Mucosa of rectum (tissue), 2 donors: ENCODE measurements at regions not wholly inside any gene's neighbourhood (a gene's known extent, or its start where the extent isn't known, plus 50 kb on each side); places are given as distances from the start of the nearest gene placed in this dataset.
"Not testable (repeated sequence)": the region's sequence is repeated elsewhere in the genome, so short reads cannot be mapped to it uniquely, and the experiment has no call there.

Source experiments
- H3K27ac ChIP-seq, 2 donors: one replicate each; pipeline ENCODE4 v1.7.0; 2013; ENCODE audit warnings: inconsistent platforms in 2 of 2, low read depth in 2 of 2, low read length in 2 of 2
- H3K27me3 ChIP-seq, 2 donors: one replicate each; pipeline ENCODE4 v1.7.0; 2013; ENCODE audit warnings: low read length in 2 of 2; ENCODE audit not compliant: control insufficient read depth in 2 of 2, insufficient read depth in 2 of 2
- H3K36me3 ChIP-seq, 2 donors: one replicate each; pipeline ENCODE4 v1.7.0; 2013; ENCODE audit warnings: low read length in 2 of 2; ENCODE audit not compliant: control insufficient read depth in 2 of 2, insufficient read depth in 2 of 2
- H3K4me1 ChIP-seq, 2 donors: one replicate each; pipeline ENCODE4 v1.7.0; 2013; ENCODE audit warnings: low read length in 2 of 2, mild to moderate bottlenecking in 1 of 2; ENCODE audit not compliant: control insufficient read depth in 2 of 2, insufficient read depth in 2 of 2
- H3K4me3 ChIP-seq, 2 donors: one replicate each; pipeline ENCODE4 v1.7.0; 2013; ENCODE audit warnings: low read length in 2 of 2
- H3K9ac ChIP-seq, 2 donors: one replicate each; pipeline ENCODE4 v1.7.0; 2013; ENCODE audit warnings: low read length in 2 of 2, low read depth in 1 of 2, mild to moderate bottlenecking in 1 of 2
- H3K9me3 ChIP-seq, 2 donors: one replicate each; pipeline ENCODE4 v1.7.0; 2013; ENCODE audit warnings: low read length in 2 of 2; ENCODE audit not compliant: control insufficient read depth in 2 of 2
- donor health status: healthy.
- donor health status: Normal muscosa, but diverticular disease.

- not testable (repeated sequence) for H3K4me3 ChIP-seq, H3K4me1 ChIP-seq, H3K36me3 ChIP-seq, H3K9ac ChIP-seq, H3K27ac ChIP-seq, H3K27me3 ChIP-seq, H3K9me3 ChIP-seq
Observed at GRCh38 chr2:57232341-57232740, 814.3 kb upstream of the VRK2 start.

DNA sequence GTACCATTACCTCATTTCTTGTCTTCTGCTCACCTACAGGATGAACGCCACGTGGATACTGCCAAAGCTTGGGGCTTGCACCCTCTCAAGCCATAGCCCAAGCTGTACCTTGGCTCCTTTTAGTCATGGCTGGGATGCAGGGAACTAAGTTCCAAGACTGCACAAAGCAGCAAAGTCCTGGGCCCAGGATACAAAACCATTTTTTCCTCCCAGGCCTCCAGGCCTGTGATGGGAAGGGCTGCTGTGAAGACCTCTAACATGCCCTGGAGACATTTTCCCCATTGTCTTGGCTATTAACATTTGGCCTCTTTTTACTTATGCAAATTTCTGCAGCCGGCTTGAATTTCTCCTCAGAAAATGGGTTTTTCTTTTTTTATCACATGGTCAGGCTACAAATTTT, 795.1 kb upstream of the VRK2 start:
- not testable (repeated sequence) for H3K36me3 ChIP-seq, H3K27me3 ChIP-seq, H3K4me1 ChIP-seq, H3K4me3 ChIP-seq, H3K9ac ChIP-seq, H3K9me3 ChIP-seq, H3K27ac ChIP-seq

- not testable (repeated sequence) for H3K4me1 ChIP-seq, H3K9me3 ChIP-seq, H3K27me3 ChIP-seq, H3K9ac ChIP-seq, H3K27ac ChIP-seq, H3K4me3 ChIP-seq, H3K36me3 ChIP-seq
Observed at GRCh38 chr2:57276408-57276807, 770.2 kb upstream of the VRK2 start.

- Histone ChIP-seq H3K27ac (no peak overlapping the region), H3K36me3 (no peaks in the 10 kb centered on the region), H3K27me3 (no peaks in the 10 kb centered on the region), H3K4me3 (no peak overlapping the region), H3K9me3 (no peaks in the 10 kb centered on the region), H3K9ac (no peak overlapping the region), H3K4me1 (no peaks in the 10 kb centered on the region)
Observed at GRCh38 chr2:57278451-57278850, 768.2 kb upstream of the VRK2 start.

DNA sequence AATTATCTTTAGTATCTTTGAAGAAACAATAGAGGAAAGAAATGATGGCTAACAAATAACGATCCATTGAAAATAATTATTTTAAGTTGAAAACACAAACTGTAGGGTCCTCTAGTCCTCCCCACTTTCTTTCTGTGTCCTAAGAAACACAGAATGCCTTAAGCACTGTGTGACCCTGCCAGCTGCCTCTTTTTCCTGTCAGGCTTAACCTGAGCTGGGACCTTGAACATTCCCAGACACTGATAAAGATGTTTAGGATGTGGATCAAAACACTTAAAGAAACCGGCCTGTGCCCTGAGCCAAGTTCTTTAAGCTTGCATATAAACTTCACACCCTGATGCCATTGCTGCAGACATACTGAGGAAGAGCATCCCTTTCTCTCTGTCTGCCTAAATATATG, 755.4 kb upstream of the VRK2 start:
- Histone ChIP-seq H3K4me1 (no peaks in the 10 kb centered on the region), H3K4me3 (no peak overlapping the region), H3K27me3 (no peaks in the 10 kb centered on the region), H3K36me3 (no peaks in the 10 kb centered on the region), H3K9me3 (no peaks in the 10 kb centered on the region), H3K9ac (no peak overlapping the region), H3K27ac (no peak overlapping the region)

- Histone ChIP-seq H3K27ac (no peak overlapping the region), H3K4me3 (no peak overlapping the region), H3K36me3 (no peaks in the 10 kb centered on the region), H3K4me1 (no peaks in the 10 kb centered on the region), H3K9ac (no peak overlapping the region), H3K27me3 (no peaks in the 10 kb centered on the region), H3K9me3 (no peaks in the 10 kb centered on the region)
Observed at GRCh38 chr2:57296795-57297517, 749.6 kb upstream of the VRK2 start.

- H3K9me3 ChIP-seq = no peaks in the 10 kb centered on the region
- no peak overlapping the region for H3K4me3 ChIP-seq
Observed at GRCh38 chr2:57313678-57314077, 732.9 kb upstream of the VRK2 start.

GRCh38 chr2:57314682-57315081, 731.9 kb upstream of the VRK2 start:
- H3K9ac ChIP-seq = no peak overlapping the region
- H3K4me1 ChIP-seq = no peaks in the 10 kb centered on the region
- no peaks in the 10 kb centered on the region for H3K27me3 ChIP-seq
- H3K9me3 ChIP-seq = no peaks in the 10 kb centered on the region
- H3K4me3 ChIP-seq = no peak overlapping the region
- no peak overlapping the region for H3K27ac ChIP-seq
- H3K36me3 ChIP-seq = no peaks in the 10 kb centered on the region

More at GRCh38 chr2:57313678-57314077, 732.9 kb upstream of the VRK2 start:
- Histone ChIP-seq H3K27me3 (no peaks in the 10 kb centered on the region), H3K27ac (no peak overlapping the region), H3K4me1 (no peaks in the 10 kb centered on the region), H3K36me3 (no peaks in the 10 kb centered on the region), H3K9ac (no peak overlapping the region)

GRCh38 chr2:57330447-57330846, 716.2 kb upstream of the VRK2 start:
- H3K4me3 ChIP-seq = no peak overlapping the region
- no peak overlapping the region for H3K27ac ChIP-seq
- no peaks in the 10 kb centered on the region for H3K36me3 ChIP-seq
- no peaks in the 10 kb centered on the region for H3K9me3 ChIP-seq
- no peaks in the 10 kb centered on the region for H3K27me3 ChIP-seq
- no peaks in the 10 kb centered on the region for H3K4me1 ChIP-seq
- no peak overlapping the region for H3K9ac ChIP-seq

- Histone ChIP-seq H3K4me3 (no peak overlapping the region), H3K9me3 (no peaks in the 10 kb centered on the region), H3K27ac (no peak overlapping the region)
Observed at GRCh38 chr2:57333221-57333620, 713.4 kb upstream of the VRK2 start.

More at GRCh38 chr2:57333221-57333620, 713.4 kb upstream of the VRK2 start:
- H3K36me3 ChIP-seq = no peaks in the 10 kb centered on the region
- H3K4me1 ChIP-seq = no peaks in the 10 kb centered on the region
- H3K9ac ChIP-seq = no peak overlapping the region
- H3K27me3 ChIP-seq = no peaks in the 10 kb centered on the region
